Lung (tissue), 11 donors: ENCODE measurements at regions not wholly inside any gene's neighbourhood (a gene's known extent, or its start where the extent isn't known, plus 50 kb on each side); places are given as distances from the start of the nearest gene placed in this dataset.

Experiments
- ATAC-seq: fragments of 200-7000 bp; cut with Tn5 transposase; one replicate; pipeline ENCODE4 v1.9.1; 2020; ENCODE audit warnings: moderate number of reproducible peaks; ENCODE audit not compliant: insufficient read depth, low FRiP score
- DNase-seq, 3 donors: peaks; one replicate each; pipeline ENCODE4 v3.0.0-alpha.2; 2013 to 2017
- H3K27ac ChIP-seq, 2 donors: one replicate each; pipeline ENCODE4 v1.5.1; 2013; ENCODE audit warnings: mild to moderate bottlenecking in 2 of 2, moderate library complexity in 2 of 2, control low read depth in 1 of 2, inconsistent platforms in 1 of 2, low read depth in 1 of 2, low read length in 1 of 2
- H3K27me3 ChIP-seq, 3 donors: one replicate each; pipeline ENCODE4 v1.5.1; 2013; ENCODE audit warnings: low read length in 2 of 3; ENCODE audit not compliant: control insufficient read depth in 3 of 3, insufficient read depth in 3 of 3
- H3K36me3 ChIP-seq, 4 donors: one replicate each; pipeline ENCODE4 v1.5.1; 2013; ENCODE audit warnings: low read length in 4 of 4, mild to moderate bottlenecking in 1 of 4, moderate library complexity in 1 of 4; ENCODE audit not compliant: control insufficient read depth in 4 of 4, insufficient read depth in 4 of 4
- H3K4me1 ChIP-seq, 5 donors: one replicate each; pipeline ENCODE4 v1.5.1; 2013; ENCODE audit warnings: low read length in 5 of 5, mild to moderate bottlenecking in 2 of 5, moderate library complexity in 1 of 5; ENCODE audit not compliant: control insufficient read depth in 5 of 5, insufficient read depth in 5 of 5
- H3K4me3 ChIP-seq: one replicate; pipeline ENCODE4 v1.5.1; 2013; ENCODE audit warnings: mild to moderate bottlenecking, control low read depth, moderate library complexity
- H3K9ac ChIP-seq, 2 donors: one replicate each; pipeline ENCODE4 v1.5.1; 2013; ENCODE audit warnings: low read length in 2 of 2, control low read depth in 1 of 2; ENCODE audit not compliant: insufficient read depth in 1 of 2
- H3K9me3 ChIP-seq, 4 donors: one replicate each; pipeline ENCODE4 v1.5.1; 2013; ENCODE audit warnings: low read length in 3 of 4, mild to moderate bottlenecking in 1 of 4, moderate library complexity in 1 of 4; ENCODE audit not compliant: control insufficient read depth in 4 of 4, insufficient read depth in 3 of 4
- CTCF ChIP-seq: IDR thresholded peaks from 2 replicates; pipeline ENCODE4 v1.5.1; 2012; ENCODE audit warnings: mild to moderate bottlenecking; ENCODE audit errors: control extremely low read depth, extremely low read depth
- WGBS, 2 donors: extraction: QIAGEN DNeasy Blood & Tissue Kit; methylation state at CpG; one replicate each; pipeline ENCODE4 v1.1.7; 2013; 5-methylcytosine and 5-hydroxymethylcytosine counted together
- donor health status: control.
- donor health status: control.
- donor health status: Bipolar disorder and iron deficiency.
- donor health status: healthy.
- donor health status: DM: yes; HTN: yes; CAD: no.

- Histone ChIP-seq H3K27ac (no peak overlapping the region), H3K9me3 (peaks cover 0 to 4% (median 0%) of the 10 kb centered on the region in 4 donors), H3K27me3 (no peaks in the 10 kb centered on the region), H3K36me3 (no peaks in the 10 kb centered on the region), H3K4me3 (no peak overlapping the region), H3K4me1 (peaks cover 0 to 5% (median 0%) of the 10 kb centered on the region in 5 donors), H3K9ac (no peak overlapping the region)
- no peak for TF ChIP-seq CTCF
- ATAC-seq (no peak), DNase-seq (no peak)
- WGBS, 2 donors, result 75 to 80% methylated on average over 6 of the region's 6 CpGs
Measured at GRCh38 chr5:71839096-71839884, 120.2 kb downstream of the CARTPT start.

- Histone ChIP-seq H3K9me3 (peaks cover 0 to 4% (median 0%) of the 10 kb centered on the region in 4 donors), H3K36me3 (no peaks in the 10 kb centered on the region), H3K27me3 (no peaks in the 10 kb centered on the region), H3K9ac (no peak overlapping the region), H3K4me1 (no peaks in the 10 kb centered on the region), H3K4me3 (no peak overlapping the region), H3K27ac (no peak overlapping the region)
- no peak for DNase-seq
- no peak for ATAC-seq
- 79 to 86% methylated on average over 1 of the region's 1 CpG for WGBS, 2 donors
- no peak for TF ChIP-seq CTCF
Measured at GRCh38 chr5:71841107-71841506, 122.0 kb downstream of the CARTPT start.

- 68 to 86% methylated on average over 3 of the region's 3 CpGs for WGBS, 2 donors
- H3K4me1 ChIP-seq, result no peaks in the 10 kb centered on the region
- no peak for TF ChIP-seq CTCF
- DNase-seq, result no peak
- no peaks in the 10 kb centered on the region for H3K27me3 ChIP-seq
- H3K36me3 ChIP-seq, result no peaks in the 10 kb centered on the region
- H3K27ac ChIP-seq, result no peak overlapping the region
- H3K4me3 ChIP-seq, result no peak overlapping the region
- peaks cover 0 to 4% (median 0%) of the 10 kb centered on the region in 4 donors for H3K9me3 ChIP-seq
- H3K9ac ChIP-seq, result no peak overlapping the region
- ATAC-seq, result no peak
Measured at GRCh38 chr5:71843111-71843510, 124.0 kb downstream of the CARTPT start.
